Peyer's patch (tissue), 4 donors: ENCODE measurements at regions not wholly inside any gene's neighbourhood (a gene's known extent, or its start where the extent isn't known, plus 50 kb on each side); places are given as distances from the start of the nearest gene placed in this dataset.

Source experiments
- DNase-seq, 3 donors: peaks; one replicate each; pipeline ENCODE4 v3.0.0-alpha.2; 2017 to 2019
- H3K27ac ChIP-seq, 4 donors: fragments of 200-600 bp; sonication (generic); one replicate each; pipeline ENCODE4 v1.5.1; 2016 to 2019
- H3K27me3 ChIP-seq, 2 donors: fragments of 200-600 bp; sonication (generic); one replicate each; pipeline ENCODE4 v1.5.1; 2019
- H3K36me3 ChIP-seq, 3 donors: fragments of 200-600 bp; sonication (generic); one replicate each; pipeline ENCODE4 v1.5.1; 2016 to 2019
- H3K4me1 ChIP-seq, 4 donors: fragments of 200-600 bp; sonication (generic); one replicate each; pipeline ENCODE4 v1.5.1; 2016 to 2019
- H3K4me3 ChIP-seq, 4 donors: fragments of 200-600 bp; sonication (generic); 1 replicate in 3 of 4; 2 replicates in 1 of 4; pipeline ENCODE4 v1.5.1; 2016 to 2019; ENCODE audit warnings: mild to moderate bottlenecking in 1 of 4
- H3K9me3 ChIP-seq, 4 donors: fragments of 200-600 bp; sonication (generic); one replicate each; pipeline ENCODE4 v1.5.1; 2016 to 2019; ENCODE audit warnings: mild to moderate bottlenecking in 1 of 4
- POLR2A ChIP-seq, 2 donors: fragments of 450-650 bp; IDR thresholded peaks; one replicate each; pipeline ENCODE4 v1.5.1; 2017; ENCODE audit warnings: antibody characterized with exemption in 2 of 2, mild to moderate bottlenecking in 2 of 2, moderate library complexity in 2 of 2
- TF ChIP-seq, protein P1 (sequence below), 6 experiments: fragments of 450-650 bp in 4 of 6; fragments of 200-600 bp in 2 of 6; sonication (generic) in 1 of 6; IDR thresholded peaks; one replicate each; pipeline ENCODE4 v1.5.1; 2017 to 2019; ENCODE audit warnings: antibody characterized with exemption in 6 of 6, mild to moderate bottlenecking in 3 of 6, moderate library complexity in 1 of 6

DNA sequence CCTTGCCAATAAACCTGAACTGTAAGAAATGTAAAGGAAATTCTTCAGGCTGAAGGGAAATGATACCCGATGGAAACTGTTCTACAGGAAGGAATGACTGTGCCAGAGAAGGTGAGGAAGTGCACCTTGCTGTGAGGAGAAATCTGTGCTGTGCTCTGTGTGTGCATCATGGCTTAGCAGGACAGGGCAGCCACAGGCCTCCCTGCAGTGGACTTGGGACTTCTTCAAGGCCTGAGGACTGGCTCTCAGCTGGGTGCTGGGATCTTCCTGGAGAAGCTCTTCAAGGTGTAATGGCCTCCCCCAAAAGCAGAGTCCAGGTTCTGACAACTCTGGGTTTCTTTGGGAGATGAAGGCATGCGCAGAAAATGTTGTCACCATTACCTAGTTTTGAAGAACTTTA lies 145.1 kb downstream of the UQCRFS1 start:
- Histone ChIP-seq H3K9me3 (peaks cover 0 to 5% (median 0%) of the 10 kb centered on the region in 4 donors), H3K4me1 (no peaks in the 10 kb centered on the region), H3K4me3 (no peak overlapping the region), H3K27me3 (no peaks in the 10 kb centered on the region), H3K36me3 (no peaks in the 10 kb centered on the region), H3K27ac (no peak overlapping the region)
- TF ChIP-seq, protein P1, sequence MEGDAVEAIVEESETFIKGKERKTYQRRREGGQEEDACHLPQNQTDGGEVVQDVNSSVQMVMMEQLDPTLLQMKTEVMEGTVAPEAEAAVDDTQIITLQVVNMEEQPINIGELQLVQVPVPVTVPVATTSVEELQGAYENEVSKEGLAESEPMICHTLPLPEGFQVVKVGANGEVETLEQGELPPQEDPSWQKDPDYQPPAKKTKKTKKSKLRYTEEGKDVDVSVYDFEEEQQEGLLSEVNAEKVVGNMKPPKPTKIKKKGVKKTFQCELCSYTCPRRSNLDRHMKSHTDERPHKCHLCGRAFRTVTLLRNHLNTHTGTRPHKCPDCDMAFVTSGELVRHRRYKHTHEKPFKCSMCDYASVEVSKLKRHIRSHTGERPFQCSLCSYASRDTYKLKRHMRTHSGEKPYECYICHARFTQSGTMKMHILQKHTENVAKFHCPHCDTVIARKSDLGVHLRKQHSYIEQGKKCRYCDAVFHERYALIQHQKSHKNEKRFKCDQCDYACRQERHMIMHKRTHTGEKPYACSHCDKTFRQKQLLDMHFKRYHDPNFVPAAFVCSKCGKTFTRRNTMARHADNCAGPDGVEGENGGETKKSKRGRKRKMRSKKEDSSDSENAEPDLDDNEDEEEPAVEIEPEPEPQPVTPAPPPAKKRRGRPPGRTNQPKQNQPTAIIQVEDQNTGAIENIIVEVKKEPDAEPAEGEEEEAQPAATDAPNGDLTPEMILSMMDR (IDR thresholded peaks at IDR 0.05): no peak
- no peak for TF ChIP-seq POLR2A (IDR thresholded peaks at IDR 0.05)
- DNase-seq: no peak

DNA sequence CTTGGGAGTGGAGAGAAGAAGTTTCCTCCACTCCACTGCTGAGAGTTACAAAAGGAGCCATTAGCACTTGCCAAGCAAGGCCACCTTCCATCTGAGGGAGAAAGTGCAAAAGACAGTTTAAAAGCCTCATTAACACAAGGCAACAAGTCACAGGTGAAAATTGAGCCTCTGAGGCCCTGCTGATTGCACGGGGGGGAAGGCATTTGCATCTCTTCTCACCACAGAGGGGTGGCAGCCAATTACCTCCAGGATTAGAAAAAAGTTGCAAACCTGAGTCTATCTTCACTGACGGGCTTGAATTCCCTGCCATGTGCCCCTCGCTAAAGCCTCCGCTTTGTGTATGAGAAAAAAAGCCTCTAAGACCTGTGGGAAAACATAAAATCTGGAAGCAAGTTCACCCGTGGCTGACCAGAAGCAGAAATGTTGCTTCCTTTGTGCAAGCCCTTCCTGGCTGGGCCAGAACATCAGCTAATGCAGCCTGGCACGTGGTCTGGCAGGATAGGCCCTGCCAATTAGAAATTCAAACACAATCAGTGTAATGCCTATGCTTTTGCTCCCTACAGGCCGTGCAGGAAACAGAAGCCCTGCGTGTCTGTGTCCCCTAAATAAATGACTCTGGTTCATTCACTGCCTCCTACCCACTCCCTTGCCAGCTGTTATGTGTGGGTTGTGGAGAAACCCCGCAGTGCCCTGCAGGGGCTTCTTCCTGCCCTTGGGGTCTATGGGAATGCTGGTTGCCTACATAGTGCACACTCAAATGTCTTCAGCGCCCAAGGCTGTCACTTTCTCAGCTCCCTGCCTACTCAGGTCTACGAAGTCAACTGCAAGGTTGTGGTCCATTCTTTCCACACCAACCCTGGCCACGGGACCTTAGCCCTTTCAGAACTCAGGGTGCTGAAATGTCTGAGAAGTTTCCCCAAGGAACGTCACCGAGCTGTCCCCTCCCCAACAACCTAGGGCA lies 150.2 kb downstream of the UQCRFS1 start:
- Histone ChIP-seq H3K4me3 (no peak overlapping the region), H3K36me3 (no peaks in the 10 kb centered on the region), H3K27me3 (no peaks in the 10 kb centered on the region), H3K9me3 (peaks cover 0 to 2% (median 0%) of the 10 kb centered on the region in 4 donors), H3K27ac (no peak overlapping the region), H3K4me1 (no peaks in the 10 kb centered on the region)
- DNase-seq: no peak
- no peak for TF ChIP-seq POLR2A (IDR thresholded peaks at IDR 0.05)
- TF ChIP-seq, protein P1 (IDR thresholded peaks at IDR 0.05): no peak

DNA sequence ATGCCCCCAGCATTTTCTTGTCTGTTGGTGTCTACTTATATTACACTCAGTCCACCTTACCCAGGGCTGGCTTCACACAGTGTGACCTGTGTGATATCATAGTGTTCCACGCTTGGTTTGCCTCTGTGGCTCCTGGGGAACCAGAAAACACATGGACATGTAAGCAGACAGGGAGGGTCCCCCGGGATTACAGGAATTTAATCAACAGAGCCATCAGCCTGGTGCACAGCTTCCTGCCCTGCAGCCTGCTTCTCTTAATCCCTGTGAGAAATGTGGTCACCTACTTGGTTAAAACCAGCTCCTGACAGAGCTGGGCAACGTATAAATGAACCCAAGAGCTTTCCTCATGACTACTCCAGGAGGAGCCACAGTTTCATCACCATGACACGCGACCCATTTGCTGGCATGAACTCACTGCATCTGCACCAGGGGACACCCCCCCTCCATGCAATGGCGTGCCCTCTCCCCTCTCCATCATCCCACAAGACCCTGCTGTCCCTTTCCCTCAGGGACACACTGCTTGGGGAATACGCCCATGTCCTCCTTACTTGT lies 152.1 kb downstream of the UQCRFS1 start:
- H3K36me3 ChIP-seq: no peaks in the 10 kb centered on the region
- no peaks in the 10 kb centered on the region for H3K4me1 ChIP-seq
- H3K9me3 ChIP-seq: no peaks in the 10 kb centered on the region
- TF ChIP-seq POLR2A (IDR thresholded peaks at IDR 0.05): no peak
- TF ChIP-seq, protein P1 (IDR thresholded peaks at IDR 0.05): no peak
- DNase-seq: no peak
- no peak overlapping the region for H3K27ac ChIP-seq
- no peak overlapping the region for H3K4me3 ChIP-seq
- H3K27me3 ChIP-seq: no peaks in the 10 kb centered on the region

DNA sequence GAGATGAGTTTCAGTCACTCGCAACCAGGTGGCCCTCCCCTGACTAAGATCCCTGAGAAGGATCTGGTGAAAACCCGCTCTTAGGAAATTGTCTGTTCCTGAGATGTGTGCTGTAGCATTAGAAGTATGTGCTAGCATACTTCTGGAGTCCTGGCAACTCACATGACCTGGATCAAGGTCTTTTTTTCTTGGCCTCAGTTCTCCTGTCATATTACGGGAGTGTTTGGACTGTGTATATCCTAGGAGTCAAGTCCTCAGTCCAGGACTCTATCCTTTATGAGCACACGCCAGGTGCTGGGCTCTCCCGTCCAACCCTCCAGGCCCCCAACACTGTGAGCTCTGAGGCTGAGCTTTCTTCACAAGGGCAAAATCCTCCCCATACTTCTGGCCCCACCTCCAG lies 156.4 kb downstream of the UQCRFS1 start:
- DNase-seq: no peak
- Histone ChIP-seq H3K9me3 (no peaks in the 10 kb centered on the region), H3K36me3 (no peaks in the 10 kb centered on the region), H3K27ac (no peak overlapping the region), H3K4me3 (no peak overlapping the region), H3K27me3 (no peaks in the 10 kb centered on the region), H3K4me1 (no peaks in the 10 kb centered on the region)
- TF ChIP-seq, protein P1 (IDR thresholded peaks at IDR 0.05): no peak
- TF ChIP-seq POLR2A (IDR thresholded peaks at IDR 0.05): no peak

DNA sequence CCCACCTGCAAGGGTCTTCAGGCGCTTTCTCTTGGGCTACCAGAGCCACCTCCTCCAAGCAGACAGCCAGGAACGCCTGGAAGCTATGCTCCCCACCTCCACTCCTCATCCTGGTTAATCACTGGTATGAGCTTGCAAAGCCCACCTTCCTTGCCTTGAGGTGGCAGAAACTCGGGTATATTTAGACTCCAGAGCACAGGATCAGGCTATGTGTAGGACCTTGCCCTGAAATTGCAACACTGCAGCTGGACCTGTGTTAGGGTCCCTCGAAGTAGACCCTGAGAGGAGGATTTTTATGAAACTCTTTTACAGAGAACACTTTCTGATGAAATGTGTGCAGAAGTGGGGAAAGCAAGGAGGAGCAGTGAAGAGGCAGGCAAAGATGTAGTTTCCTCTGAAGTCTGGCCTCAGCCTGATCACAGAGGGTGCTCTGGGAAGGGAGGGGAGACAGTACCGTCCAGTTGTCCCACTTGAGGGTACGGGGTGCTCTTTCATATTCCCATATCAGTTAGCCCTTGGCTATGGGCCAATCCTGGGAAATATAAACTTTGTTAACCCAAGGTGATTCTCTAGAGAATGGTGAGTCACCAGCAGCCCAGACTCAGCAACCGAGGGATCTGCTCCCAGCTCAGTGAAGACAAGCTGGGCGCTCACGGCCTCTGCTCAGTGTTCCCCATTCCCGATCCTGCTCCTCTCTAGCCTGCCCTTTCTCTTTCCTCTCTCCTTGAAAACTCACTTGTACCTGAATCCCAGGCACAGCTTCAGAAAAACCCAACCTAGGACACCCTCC lies 157.9 kb downstream of the UQCRFS1 start:
- Histone ChIP-seq H3K36me3 (no peaks in the 10 kb centered on the region), H3K27ac (no peak overlapping the region), H3K9me3 (no peaks in the 10 kb centered on the region), H3K4me1 (no peaks in the 10 kb centered on the region), H3K4me3 (no peak overlapping the region), H3K27me3 (no peaks in the 10 kb centered on the region)
- no peak for DNase-seq
- TF ChIP-seq POLR2A (IDR thresholded peaks at IDR 0.05): no peak
- TF ChIP-seq, protein P1 (IDR thresholded peaks at IDR 0.05): no peak
